OCI-LY1 (cell line): ENCODE measurements at regions not wholly inside any gene's neighbourhood (a gene's known extent, or its start where the extent isn't known, plus 50 kb on each side); places are given as distances from the start of the nearest gene placed in this dataset.

ENCODE experiments used
- H2AFZ ChIP-seq: fragments of 200-600 bp; sonication (generic), shearing (Covaris generic); 2 replicates; pipeline ENCODE4 v1.6.0; 2014; ENCODE audit warnings: antibody characterized with exemption, mild to moderate bottlenecking, low read length
- H3F3A ChIP-seq: fragments of 200-600 bp; sonication (generic), shearing (Covaris generic); 2 replicates; pipeline ENCODE4 v1.6.0; 2014; ENCODE audit warnings: mild to moderate bottlenecking, antibody characterized with exemption, low read length, moderate library complexity; ENCODE audit not compliant: insufficient read depth
- H3K27ac ChIP-seq: fragments of 200-600 bp; sonication (generic); 2 replicates; pipeline ENCODE4 v1.5.1; 2014; ENCODE audit warnings: low read length, mixed run types, mild to moderate bottlenecking, low read depth; ENCODE audit not compliant: poor library complexity, severe bottlenecking
- H3K27me3 ChIP-seq: fragments of 200-600 bp; sonication (generic); 2 replicates; pipeline ENCODE4 v1.6.0; 2014; ENCODE audit warnings: antibody characterized with exemption, mild to moderate bottlenecking, low read length, moderate library complexity; ENCODE audit not compliant: insufficient read depth
- H3K36me3 ChIP-seq: fragments of 200-600 bp; sonication (generic); 2 replicates; pipeline ENCODE4 v1.6.1; 2014; ENCODE audit warnings: mild to moderate bottlenecking, antibody characterized with exemption, low read length, moderate library complexity, mixed read lengths; ENCODE audit not compliant: insufficient read depth
- H3K4me1 ChIP-seq: fragments of 200-600 bp; sonication (generic); 2 replicates; pipeline ENCODE4 v1.5.1; 2014; ENCODE audit warnings: mild to moderate bottlenecking, low read length, moderate library complexity; ENCODE audit not compliant: insufficient read depth, severe bottlenecking
- H3K4me2 ChIP-seq: fragments of 200-600 bp; sonication (generic), shearing (Covaris generic); 2 replicates; pipeline ENCODE4 v1.6.1; 2014; ENCODE audit warnings: low read length
- H3K4me3 ChIP-seq: fragments of 200-600 bp; sonication (generic); 2 replicates; pipeline ENCODE4 v1.5.1; 2014; ENCODE audit warnings: low read length, low read depth, mild to moderate bottlenecking, mixed read lengths; ENCODE audit not compliant: poor library complexity, severe bottlenecking
- H3K79me2 ChIP-seq: fragments of 200-600 bp; shearing (Covaris generic); 2 replicates; pipeline ENCODE4 v1.6.1; 2016; ENCODE audit warnings: mixed run types, low read length, mixed read lengths; ENCODE audit not compliant: insufficient read depth
- H3K9ac ChIP-seq: fragments of 200-600 bp; sonication (generic), shearing (Covaris generic); 2 replicates; pipeline ENCODE4 v1.6.1; 2014; ENCODE audit warnings: mild to moderate bottlenecking, low read length, mixed read lengths
- H3K9me2 ChIP-seq: fragments of 200-600 bp; sonication (generic), shearing (Covaris generic); 2 replicates; pipeline ENCODE4 v1.6.1; 2014; ENCODE audit warnings: low read depth, mild to moderate bottlenecking, low read length, mixed read lengths
- H3K9me3 ChIP-seq: fragments of 200-600 bp; shearing (Covaris generic); 2 replicates; pipeline ENCODE4 v1.6.1; 2014; ENCODE audit warnings: low read length, mixed read lengths
- H4K20me1 ChIP-seq: fragments of 200-600 bp; sonication (generic), shearing (Covaris generic); 2 replicates; pipeline ENCODE4 v1.6.0; 2016; ENCODE audit warnings: mild to moderate bottlenecking, low read length; ENCODE audit not compliant: insufficient read depth
- CTCF ChIP-seq: fragments of 200-600 bp; sonication (generic), shearing (Covaris generic); IDR thresholded peaks from 2 replicates; pipeline ENCODE4 v1.5.1; 2017; ENCODE audit warnings: mild to moderate bottlenecking, antibody characterized with exemption, low read length, moderate library complexity, mixed read lengths
- EZH2 ChIP-seq: fragments of 200-600 bp; sonication (generic), shearing (Covaris generic); IDR thresholded peaks from 2 replicates; pipeline ENCODE4 v1.8.0; 2017; ENCODE audit warnings: borderline replicate concordance, mixed run types, mild to moderate bottlenecking, antibody characterized with exemption, low read length, moderate library complexity, mixed read lengths

DNA sequence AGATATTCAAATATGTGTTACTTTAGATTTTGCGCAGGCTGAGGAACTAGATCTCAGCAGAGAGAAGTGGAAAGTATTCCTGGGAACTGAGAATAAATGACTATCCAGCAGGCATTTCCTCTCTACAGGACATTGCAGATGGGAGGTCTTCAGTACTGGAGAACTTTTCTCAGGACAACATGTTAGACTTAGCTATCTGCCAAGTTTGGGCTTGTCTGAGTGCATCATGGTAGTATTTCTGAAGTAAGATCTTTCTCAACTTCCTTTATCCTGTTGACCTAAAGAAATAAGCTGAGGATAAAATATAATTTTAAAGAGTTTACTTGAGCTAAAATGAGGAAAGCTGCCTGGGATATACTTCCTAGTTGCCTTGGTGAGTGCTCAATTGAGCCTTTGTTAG is 167.9 kb upstream of the BCHE start:
- H4K20me1 ChIP-seq = no peaks in the 10 kb centered on the region
- no peak overlapping the region for H2AFZ ChIP-seq
- H3K4me3 ChIP-seq = no peak overlapping the region
- no peak overlapping the region for H3K9ac ChIP-seq
- H3K9me3 ChIP-seq = no peaks in the 10 kb centered on the region
- no peaks in the 10 kb centered on the region for H3K36me3 ChIP-seq
- H3F3A ChIP-seq = no peaks in the 10 kb centered on the region
- H3K9me2 ChIP-seq = no peaks in the 10 kb centered on the region
- H3K4me2 ChIP-seq = no peak overlapping the region
- H3K4me1 ChIP-seq = no peaks in the 10 kb centered on the region
- no peak for TF ChIP-seq EZH2
- TF ChIP-seq CTCF = no peak
- H3K27me3 ChIP-seq = no peaks in the 10 kb centered on the region
- no peak overlapping the region for H3K27ac ChIP-seq
- H3K79me2 ChIP-seq = no peaks in the 10 kb centered on the region

- Histone ChIP-seq H3K36me3 (no peaks in the 10 kb centered on the region), H3K9ac (no peak overlapping the region), H4K20me1 (no peaks in the 10 kb centered on the region), H3K27me3 (no peaks in the 10 kb centered on the region), H3K79me2 (no peaks in the 10 kb centered on the region), H3F3A (no peaks in the 10 kb centered on the region), H3K9me3 (no peaks in the 10 kb centered on the region), H3K4me1 (no peaks in the 10 kb centered on the region), H2AFZ (no peak overlapping the region), H3K9me2 (no peaks in the 10 kb centered on the region), H3K27ac (no peak overlapping the region), H3K4me3 (no peak overlapping the region), H3K4me2 (no peak overlapping the region)
- TF ChIP-seq EZH2 (no peak), CTCF (no peak)
Observed at GRCh38 chr3:165994293-165994692, 157.1 kb upstream of the BCHE start.

DNA sequence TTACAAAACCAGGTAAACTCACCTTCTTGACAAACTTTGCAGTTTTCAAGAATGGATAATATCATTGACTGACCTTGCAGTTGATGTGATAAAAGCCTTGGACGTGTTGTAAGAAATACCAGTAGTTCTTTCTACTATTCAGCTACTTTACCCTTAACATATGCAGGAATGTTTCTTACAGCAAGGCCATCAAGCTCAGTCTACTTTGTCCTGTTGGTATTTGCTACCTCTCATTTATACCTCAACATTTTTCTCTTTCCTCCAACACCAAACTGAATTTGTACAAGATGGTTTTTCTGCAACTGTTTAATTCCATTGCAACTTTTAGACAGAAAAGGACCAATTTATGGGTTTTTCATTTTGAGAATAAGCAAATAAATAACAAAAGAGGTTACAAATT is 147.4 kb upstream of the BCHE start:
- H2AFZ ChIP-seq = no peak overlapping the region
- H3K27me3 ChIP-seq = no peaks in the 10 kb centered on the region
- TF ChIP-seq EZH2 (no peak), CTCF (no peak)
- H3K9me3 ChIP-seq = no peaks in the 10 kb centered on the region
- no peak overlapping the region for H3K27ac ChIP-seq
- H4K20me1 ChIP-seq = no peaks in the 10 kb centered on the region
- no peak overlapping the region for H3K4me2 ChIP-seq
- H3K4me1 ChIP-seq = no peaks in the 10 kb centered on the region
- H3F3A ChIP-seq = no peaks in the 10 kb centered on the region
- no peaks in the 10 kb centered on the region for H3K9me2 ChIP-seq
- H3K79me2 ChIP-seq = no peaks in the 10 kb centered on the region
- H3K9ac ChIP-seq = no peak overlapping the region
- H3K4me3 ChIP-seq = no peak overlapping the region
- no peaks in the 10 kb centered on the region for H3K36me3 ChIP-seq
